HG02973 (cell line): ENCODE measurements at regions not wholly inside any gene's neighbourhood (a gene's known extent, or its start where the extent isn't known, plus 50 kb on each side); places are given as distances from the start of the nearest gene placed in this dataset.

Experiments
- ATAC-seq: cut with Tn5 transposase; IDR thresholded peaks from one replicate; pipeline ENCODE4 v1.9.1; 2021; ENCODE audit warnings: moderate library complexity; ENCODE audit not compliant: unreplicated experiment

- no peak for ATAC-seq
Observed at GRCh38 chr16:17885659-17886207, 415.0 kb upstream of the XYLT1 start.

- ATAC-seq: no peak
Observed at GRCh38 chr16:17877821-17878360, 407.1 kb upstream of the XYLT1 start.

GRCh38 chr16:17866996-17867395, 396.2 kb upstream of the XYLT1 start:
- ATAC-seq: no peak

- ATAC-seq: no peak
Observed at GRCh38 chr16:17861981-17862479, 391.3 kb upstream of the XYLT1 start.

GRCh38 chr16:17858061-17858460, 387.3 kb upstream of the XYLT1 start:
- no peak for ATAC-seq

- no peak for ATAC-seq
Observed at GRCh38 chr16:17853958-17854357, 383.2 kb upstream of the XYLT1 start.

GRCh38 chr16:17852977-17853702, 382.4 kb upstream of the XYLT1 start:
- ATAC-seq: no peak

GRCh38 chr16:17850581-17851250, 380.0 kb upstream of the XYLT1 start:
- no peak for ATAC-seq

GRCh38 chr16:17847234-17847795, 376.6 kb upstream of the XYLT1 start:
- no peak for ATAC-seq

- no peak for ATAC-seq
Observed at GRCh38 chr16:17846030-17846429, 375.3 kb upstream of the XYLT1 start.

GRCh38 chr16:17845031-17845430, 374.3 kb upstream of the XYLT1 start:
- ATAC-seq: no peak

- no peak for ATAC-seq
Observed at GRCh38 chr16:17843905-17844304, 373.1 kb upstream of the XYLT1 start.

- ATAC-seq: no peak
Observed at GRCh38 chr16:17839907-17840306, 369.1 kb upstream of the XYLT1 start.

GRCh38 chr16:17839272-17839671, 368.5 kb upstream of the XYLT1 start:
- ATAC-seq: no peak

- no peak for ATAC-seq
Observed at GRCh38 chr16:17836868-17837602, 366.3 kb upstream of the XYLT1 start.

- ATAC-seq: no peak
Observed at GRCh38 chr16:17835118-17835876, 364.5 kb upstream of the XYLT1 start.

- ATAC-seq: no peak
Observed at GRCh38 chr16:17832738-17833137, 362.0 kb upstream of the XYLT1 start.

- ATAC-seq: no peak
Observed at GRCh38 chr16:17831330-17831729, 360.6 kb upstream of the XYLT1 start.

GRCh38 chr16:17830651-17831050, 359.9 kb upstream of the XYLT1 start:
- no peak for ATAC-seq

- ATAC-seq: no peak
Observed at GRCh38 chr16:17829811-17830210, 359.1 kb upstream of the XYLT1 start.
